CD4-positive, alpha-beta T cell treated with Interleukin-6 at 100 ng/mL for 8 hours (primary cell): ENCODE measurements at regions not wholly inside any gene's neighbourhood (a gene's known extent, or its start where the extent isn't known, plus 50 kb on each side); places are given as distances from the start of the nearest gene placed in this dataset.
"Not testable (repeated sequence)": the region's sequence is repeated elsewhere in the genome, so short reads cannot be mapped to it uniquely, and the experiment has no call there.

Experiments
- DNase-seq: peaks from one replicate; pipeline ENCODE4 v3.0.0-alpha.2; 2020; ENCODE audit warnings: mixed read lengths, low spot score

GRCh38 chr16:61432421-61432820 lies 603.8 kb downstream of the CDH8 start:
- no peak for DNase-seq

GRCh38 chr16:61421111-61421510 lies 615.1 kb downstream of the CDH8 start:
- DNase-seq, result no peak

GRCh38 chr16:61419791-61420190 lies 616.4 kb downstream of the CDH8 start:
- DNase-seq, result no peak

GRCh38 chr16:61418802-61419201 lies 617.4 kb downstream of the CDH8 start:
- not testable (repeated sequence) for DNase-seq

DNA sequence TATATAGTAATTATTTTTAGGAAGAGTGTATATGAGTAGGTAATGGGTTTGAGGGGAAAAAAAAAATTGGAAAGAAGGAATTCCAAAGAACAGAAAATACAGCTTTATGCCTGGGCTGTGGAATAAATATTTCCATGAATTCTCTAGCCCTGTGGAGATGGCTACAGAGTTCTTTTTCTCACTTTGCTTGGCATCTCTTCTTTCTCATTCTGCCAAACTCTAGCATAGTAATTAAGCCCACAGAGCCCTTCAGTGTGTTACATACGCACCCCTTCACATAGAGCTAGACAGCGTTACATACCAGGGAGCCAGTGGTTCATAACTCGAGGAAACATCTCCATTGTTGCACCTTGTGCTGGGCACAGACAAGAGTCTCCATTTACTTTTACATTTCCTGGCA lies 621.1 kb downstream of the CDH8 start:
- DNase-seq, result no peak

GRCh38 chr16:61413021-61413420 lies 623.2 kb downstream of the CDH8 start:
- no peak for DNase-seq

GRCh38 chr16:61412562-61412961 lies 623.7 kb downstream of the CDH8 start:
- no peak for DNase-seq

- no peak for DNase-seq
Observed at GRCh38 chr16:61409604-61410003, 626.6 kb downstream of the CDH8 start.

DNA sequence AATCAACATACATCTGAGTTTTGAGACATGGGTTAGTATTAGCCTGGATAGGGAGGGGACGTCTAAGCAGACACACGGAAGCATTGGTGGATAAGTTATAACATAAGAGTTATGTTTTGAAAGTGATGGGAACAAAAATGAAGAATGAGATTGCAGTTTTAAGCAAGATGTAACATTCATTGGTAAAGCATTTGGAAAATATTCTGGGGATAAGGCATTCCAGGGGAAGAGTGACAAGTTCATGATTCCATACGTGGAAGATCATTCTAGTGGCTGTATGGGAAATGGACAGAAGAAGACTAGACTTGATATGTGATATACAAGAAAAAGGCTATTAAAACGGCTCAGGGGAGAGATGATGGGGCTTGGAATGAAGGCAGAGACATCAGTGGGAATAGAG lies 632.9 kb downstream of the CDH8 start:
- no peak for DNase-seq

- no peak for DNase-seq
Observed at GRCh38 chr16:61391896-61392295, 644.3 kb downstream of the CDH8 start.

DNA sequence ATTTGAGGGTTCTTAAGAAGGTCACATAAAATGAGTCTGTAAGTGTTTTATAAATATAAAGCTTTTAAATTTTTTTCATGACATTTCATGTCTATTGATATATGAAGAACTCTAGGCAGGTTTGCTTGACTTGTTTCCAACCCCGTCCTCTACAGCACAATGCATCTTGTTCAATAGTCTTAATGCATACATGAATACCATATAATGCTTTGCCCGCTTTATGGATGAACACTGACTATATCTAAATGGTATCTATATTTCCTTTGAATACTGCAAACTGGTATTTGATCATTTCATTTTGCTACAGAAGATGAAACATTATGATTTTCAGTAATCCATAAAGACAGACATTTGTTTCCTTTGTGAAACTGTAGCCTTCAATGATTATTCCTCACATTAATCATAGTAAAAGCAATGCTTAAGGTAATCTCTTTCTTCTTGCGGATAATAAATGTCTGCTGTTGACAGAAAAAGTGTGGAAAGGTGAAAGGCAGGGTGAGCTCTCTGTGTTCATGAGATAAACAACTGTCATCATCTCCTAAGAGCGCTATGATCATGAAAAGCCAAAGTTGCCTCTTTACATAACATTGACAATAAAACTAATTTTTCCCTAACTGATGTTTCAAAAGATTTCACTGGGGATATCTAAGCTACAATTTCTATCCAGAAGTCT lies 645.1 kb downstream of the CDH8 start:
- DNase-seq, result no peak

DNA sequence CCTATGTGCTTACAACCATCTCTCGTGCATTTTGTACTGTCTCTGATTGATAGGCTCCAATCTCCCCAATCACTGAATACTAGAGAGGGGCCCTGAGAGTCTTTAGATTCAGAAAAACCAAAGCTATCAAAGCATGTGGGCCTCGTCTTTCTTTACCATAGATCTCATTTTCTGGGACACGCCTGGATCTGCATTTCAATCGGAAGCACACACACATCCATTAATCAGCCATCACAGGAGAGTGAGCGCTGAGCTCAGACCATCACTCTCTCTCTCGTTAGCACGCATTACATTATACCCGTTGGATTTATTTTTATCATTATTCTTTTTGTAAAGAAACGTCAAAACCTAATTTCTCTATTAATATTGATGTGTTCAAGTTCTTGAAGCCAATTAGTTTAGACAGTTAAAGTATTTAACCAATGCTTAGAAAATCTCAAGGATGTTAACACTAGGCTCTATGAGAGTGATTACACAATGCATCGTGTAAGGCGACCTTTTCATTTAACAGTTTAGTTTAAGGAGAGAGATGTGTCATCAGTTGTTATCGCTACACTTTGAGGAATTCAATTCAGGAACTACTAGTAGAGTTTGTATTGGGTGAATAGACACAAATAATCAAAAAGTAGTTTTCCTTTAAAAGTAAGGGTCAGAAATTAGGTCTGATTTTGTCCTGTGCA lies 650.7 kb downstream of the CDH8 start:
- no peak for DNase-seq

DNA sequence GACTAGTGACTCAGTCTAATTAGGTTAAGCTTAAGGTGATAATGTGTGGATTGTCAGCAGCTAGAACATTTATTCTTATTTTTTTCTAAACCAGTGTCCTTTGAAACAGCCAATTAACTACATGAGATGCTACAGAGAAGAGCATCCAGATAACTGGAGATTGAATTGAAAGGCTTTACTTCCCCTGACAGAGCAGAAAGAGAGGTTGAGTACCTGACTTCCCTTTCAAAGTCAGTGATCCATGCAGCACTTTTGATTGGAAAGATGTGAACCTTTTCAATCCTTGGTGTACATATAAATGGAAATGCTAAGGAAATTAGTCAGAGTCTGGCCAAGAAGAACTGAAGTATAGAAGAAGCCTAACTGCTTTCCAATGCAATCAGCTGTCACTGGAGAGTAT lies 653.8 kb downstream of the CDH8 start:
- no peak for DNase-seq

DNA sequence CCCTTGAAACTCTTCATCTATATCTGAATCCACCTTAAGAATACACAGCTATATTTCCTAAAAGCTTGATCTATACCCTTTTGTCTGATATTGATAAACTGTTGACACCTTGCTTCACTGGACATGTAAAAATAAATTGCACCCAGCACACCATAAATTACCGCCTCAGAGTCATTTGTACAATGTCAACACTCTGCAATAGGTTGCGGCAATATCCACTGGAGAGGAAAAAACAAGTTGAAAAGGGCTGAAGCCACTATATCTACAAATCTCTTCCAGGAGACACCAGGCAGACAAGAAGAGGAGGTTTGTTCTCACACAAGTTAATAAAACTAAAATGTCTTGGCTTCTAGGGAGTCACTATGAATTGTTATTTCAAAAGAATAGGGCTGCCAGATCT lies 656.9 kb downstream of the CDH8 start:
- no peak for DNase-seq

DNA sequence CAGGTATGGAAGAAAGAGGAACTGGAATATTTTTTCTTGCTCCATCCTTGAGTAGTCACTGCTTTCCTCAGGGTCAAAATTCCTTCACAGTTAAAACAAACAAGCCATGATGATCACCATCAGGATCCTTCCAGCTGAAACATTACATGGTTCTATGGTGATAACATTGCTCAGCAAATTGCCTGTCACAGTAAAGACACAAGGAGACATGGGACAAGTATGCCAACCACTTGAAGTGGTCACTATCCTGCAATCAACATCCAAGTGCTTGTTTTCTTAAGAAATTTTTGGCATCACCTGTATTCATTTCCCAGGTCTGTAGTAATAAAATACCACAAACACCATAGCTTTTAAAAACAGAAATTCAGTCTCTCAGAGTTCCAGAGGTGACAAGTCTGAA lies 662.2 kb downstream of the CDH8 start:
- DNase-seq, result no peak

- no peak for DNase-seq
Observed at GRCh38 chr16:61371881-61372280, 664.4 kb downstream of the CDH8 start.

DNA sequence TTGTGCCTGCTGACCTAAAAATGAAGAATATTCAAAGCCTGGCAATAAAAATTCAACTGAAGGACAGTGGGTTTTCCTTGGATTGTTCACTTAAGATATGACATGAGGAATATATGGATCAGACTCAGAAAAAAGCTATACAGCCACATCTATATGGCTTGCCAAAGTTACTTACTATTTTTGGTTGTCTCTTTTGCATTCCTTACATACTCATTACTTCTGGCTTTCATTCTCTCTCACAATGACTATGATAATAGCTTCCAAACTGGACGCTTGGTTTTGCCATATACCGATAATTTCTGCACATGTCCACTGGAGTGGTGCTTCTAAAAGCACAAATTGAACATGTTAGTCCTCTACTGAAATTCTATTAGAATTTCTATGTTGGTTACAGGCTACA lies 664.9 kb downstream of the CDH8 start:
- DNase-seq, result no peak

DNA sequence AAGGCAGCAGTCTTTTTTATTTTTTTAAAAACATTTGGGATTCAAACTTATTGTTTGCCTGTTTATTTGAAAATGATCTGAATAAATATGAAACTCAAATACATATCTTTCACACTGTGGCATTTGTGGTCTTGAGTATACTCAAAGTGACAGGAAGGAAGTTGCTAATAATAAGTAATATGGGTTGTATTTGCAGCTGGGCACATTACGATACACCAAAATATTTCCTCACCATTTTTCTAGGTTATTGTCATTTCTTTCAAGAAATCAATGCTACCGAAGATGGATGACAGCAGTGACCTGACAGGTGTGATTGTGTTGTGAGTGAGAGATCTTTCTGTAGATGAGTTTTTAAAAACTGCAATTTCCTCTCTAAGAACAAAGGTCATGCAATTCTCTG lies 665.7 kb downstream of the CDH8 start:
- DNase-seq, result no peak

GRCh38 chr16:61366006-61366405 lies 670.2 kb downstream of the CDH8 start:
- no peak for DNase-seq

GRCh38 chr16:61364990-61365389 lies 671.2 kb downstream of the CDH8 start:
- DNase-seq, result no peak

- no peak for DNase-seq
Observed at GRCh38 chr16:61362585-61362984, 673.7 kb downstream of the CDH8 start.

GRCh38 chr16:61344791-61345190 lies 691.4 kb downstream of the CDH8 start:
- no peak for DNase-seq

DNA sequence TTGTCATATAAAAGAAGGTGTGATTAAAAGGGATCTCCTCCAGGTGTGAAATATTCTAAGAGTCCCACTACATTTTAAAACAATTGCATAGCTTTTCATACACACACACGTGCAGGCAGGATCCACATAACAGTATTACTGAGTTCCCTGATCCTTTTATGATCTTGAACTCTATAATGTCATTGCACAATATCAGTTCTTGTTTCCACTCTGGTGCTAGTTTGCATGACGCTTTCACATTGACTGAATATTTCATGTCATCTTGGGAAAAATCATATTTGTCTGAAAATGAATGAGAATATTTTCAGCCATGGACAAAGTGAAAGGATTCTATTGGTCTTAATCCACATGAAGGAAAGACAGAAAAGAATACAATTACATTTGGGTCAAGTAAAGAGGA lies 703.8 kb downstream of the CDH8 start:
- no peak for DNase-seq

DNA sequence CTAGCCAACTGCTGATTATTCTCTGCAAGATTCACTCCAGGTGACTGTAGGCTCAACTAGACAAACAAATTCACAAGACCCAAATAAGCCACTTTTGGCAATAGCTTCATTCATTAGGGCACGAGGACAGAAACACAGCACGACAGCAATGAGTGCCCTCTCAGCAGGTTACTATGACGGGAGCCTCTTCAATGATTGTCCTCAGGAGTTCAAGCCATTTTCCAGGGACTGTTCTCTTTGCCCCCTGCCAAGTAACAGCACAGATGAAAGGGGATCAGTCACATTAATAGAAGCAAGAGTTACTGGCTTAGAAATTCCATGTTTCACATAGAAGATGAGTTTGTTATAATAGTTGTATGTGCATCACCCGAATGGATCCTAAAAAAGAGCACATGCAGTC lies 712.2 kb downstream of the CDH8 start:
- no peak for DNase-seq
